ENCODE measurements at regions not wholly inside any gene's neighbourhood (a gene's known extent, or its start where the extent isn't known, plus 50 kb on each side); places are given as distances from the start of the nearest gene placed in this dataset.

DNA sequence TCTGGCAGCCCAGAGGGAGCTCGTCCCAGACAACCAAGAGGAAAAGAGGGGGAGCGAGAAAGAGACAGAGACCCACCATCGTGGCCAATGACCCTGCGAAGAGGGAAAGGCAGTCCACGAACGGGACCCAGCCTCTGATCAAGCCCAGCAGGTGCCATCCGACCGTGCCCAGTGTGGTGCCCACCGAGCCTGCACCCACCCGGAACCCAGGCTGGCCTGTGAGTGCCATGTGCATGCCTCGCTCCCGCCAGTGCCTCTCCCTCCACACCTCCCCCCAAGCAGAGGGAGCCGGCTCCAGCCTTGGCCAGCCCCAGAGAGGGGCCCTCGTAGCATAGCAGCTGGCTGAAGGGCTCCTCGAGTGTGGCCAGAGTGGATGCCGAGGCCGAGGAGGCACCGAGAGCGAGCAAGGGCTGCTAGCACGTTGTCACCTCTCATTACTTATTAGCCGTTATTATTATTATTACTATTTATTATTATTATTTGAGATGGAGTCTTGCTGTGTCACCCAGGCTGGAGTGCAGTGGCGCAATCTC, 130.7 kb upstream of the CHRM3 start:
- Mint-ChIP-seq H3K4me1 (no peaks in the 10 kb centered on the region), H3K9me3 (peaks cover 18% of the 10 kb centered on the region), H3K27ac (no peak overlapping the region), H3K4me3 (no peak overlapping the region), H3K36me3 (peaks cover 2% of the 10 kb centered on the region), H3K27me3 (ENCODE audit: low read depth) (no peaks in the 10 kb centered on the region)
- TF ChIP-seq, protein P1, sequence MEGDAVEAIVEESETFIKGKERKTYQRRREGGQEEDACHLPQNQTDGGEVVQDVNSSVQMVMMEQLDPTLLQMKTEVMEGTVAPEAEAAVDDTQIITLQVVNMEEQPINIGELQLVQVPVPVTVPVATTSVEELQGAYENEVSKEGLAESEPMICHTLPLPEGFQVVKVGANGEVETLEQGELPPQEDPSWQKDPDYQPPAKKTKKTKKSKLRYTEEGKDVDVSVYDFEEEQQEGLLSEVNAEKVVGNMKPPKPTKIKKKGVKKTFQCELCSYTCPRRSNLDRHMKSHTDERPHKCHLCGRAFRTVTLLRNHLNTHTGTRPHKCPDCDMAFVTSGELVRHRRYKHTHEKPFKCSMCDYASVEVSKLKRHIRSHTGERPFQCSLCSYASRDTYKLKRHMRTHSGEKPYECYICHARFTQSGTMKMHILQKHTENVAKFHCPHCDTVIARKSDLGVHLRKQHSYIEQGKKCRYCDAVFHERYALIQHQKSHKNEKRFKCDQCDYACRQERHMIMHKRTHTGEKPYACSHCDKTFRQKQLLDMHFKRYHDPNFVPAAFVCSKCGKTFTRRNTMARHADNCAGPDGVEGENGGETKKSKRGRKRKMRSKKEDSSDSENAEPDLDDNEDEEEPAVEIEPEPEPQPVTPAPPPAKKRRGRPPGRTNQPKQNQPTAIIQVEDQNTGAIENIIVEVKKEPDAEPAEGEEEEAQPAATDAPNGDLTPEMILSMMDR (IDR thresholded peaks at IDR 0.05; ENCODE audit: unreplicated experiment), result no peak
- no peak for DNase-seq (ENCODE audit: low spot score in 2 of 2, unreplicated experiment in 2 of 2)

- H3K27me3 Mint-ChIP-seq (ENCODE audit: low read depth), result no peaks in the 10 kb centered on the region
- H3K9me3 Mint-ChIP-seq, result peaks cover 18% of the 10 kb centered on the region
- H3K4me3 Mint-ChIP-seq, result no peak overlapping the region
- no peaks in the 10 kb centered on the region for H3K4me1 Mint-ChIP-seq
- no peak overlapping the region for H3K27ac Mint-ChIP-seq
- H3K36me3 Mint-ChIP-seq, result peaks cover 2% of the 10 kb centered on the region
- TF ChIP-seq, protein P1 (IDR thresholded peaks at IDR 0.05; ENCODE audit: unreplicated experiment), result no peak
- DNase-seq (ENCODE audit: low spot score in 2 of 2, unreplicated experiment in 2 of 2), result no peak
These were observed 131.4 kb upstream of the CHRM3 start for GRCh38 chr1:239254999-239255398.

GRCh38 chr1:239253032-239253431, 133.3 kb upstream of the CHRM3 start:
- Mint-ChIP-seq H3K27ac (no peak overlapping the region), H3K27me3 (ENCODE audit: low read depth) (no peaks in the 10 kb centered on the region)
- TF ChIP-seq, protein P1 (IDR thresholded peaks at IDR 0.05; ENCODE audit: unreplicated experiment), result no peak

DNA sequence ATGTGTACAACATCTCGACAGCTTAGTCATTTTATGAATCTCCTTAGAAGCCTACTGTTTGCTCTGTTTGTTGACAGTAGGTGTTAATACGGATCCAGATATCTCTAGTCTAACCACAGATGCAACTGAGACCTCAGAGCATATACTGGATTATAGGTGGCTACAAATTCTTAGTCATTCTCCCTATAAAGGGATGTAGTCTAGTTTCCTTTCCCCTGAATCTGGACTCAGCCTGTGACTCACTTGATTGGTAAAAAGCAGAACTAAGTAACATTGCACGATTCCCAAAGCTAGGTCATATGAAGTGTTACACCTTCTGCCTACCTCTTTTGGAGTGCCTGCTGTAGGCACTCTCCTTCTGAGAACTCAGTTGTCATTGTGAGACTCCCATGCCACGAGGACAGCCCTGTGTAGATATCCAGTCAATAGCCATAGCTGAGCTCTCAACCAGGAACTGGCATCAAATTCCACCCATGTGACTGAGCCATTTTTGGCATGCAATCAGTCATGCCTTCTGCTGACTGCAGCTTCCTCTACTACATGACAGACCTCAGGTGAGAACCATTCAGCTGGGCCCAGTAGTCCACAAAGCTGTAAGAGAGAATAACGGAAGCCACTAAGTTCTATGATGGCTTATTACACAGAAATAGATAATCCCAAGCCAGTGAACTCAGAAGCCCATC, 135.9 kb upstream of the CHRM3 start:
- H3K27ac Mint-ChIP-seq, result no peak overlapping the region
- no peaks in the 10 kb centered on the region for H3K36me3 Mint-ChIP-seq
- DNase-seq (ENCODE audit: low spot score in 2 of 2, unreplicated experiment in 2 of 2), result no peak
- TF ChIP-seq, protein P1 (IDR thresholded peaks at IDR 0.05; ENCODE audit: unreplicated experiment), result no peak
- no peaks in the 10 kb centered on the region for H3K4me1 Mint-ChIP-seq
- H3K27me3 Mint-ChIP-seq (ENCODE audit: low read depth), result no peaks in the 10 kb centered on the region
- no peak overlapping the region for H3K4me3 Mint-ChIP-seq
- no peaks in the 10 kb centered on the region for H3K9me3 Mint-ChIP-seq

More at GRCh38 chr1:239253032-239253431, 133.3 kb upstream of the CHRM3 start:
- no peak for DNase-seq (ENCODE audit: low spot score in 2 of 2, unreplicated experiment in 2 of 2)
- Mint-ChIP-seq H3K4me1 (no peaks in the 10 kb centered on the region), H3K4me3 (no peak overlapping the region), H3K36me3 (peaks cover 2% of the 10 kb centered on the region), H3K9me3 (peaks cover 18% of the 10 kb centered on the region)

- DNase-seq (ENCODE audit: low spot score in 2 of 2, unreplicated experiment in 2 of 2), result no peak
- H3K27ac Mint-ChIP-seq, result no peak overlapping the region
- no peaks in the 10 kb centered on the region for H3K4me1 Mint-ChIP-seq
- H3K27me3 Mint-ChIP-seq (ENCODE audit: low read depth), result no peaks in the 10 kb centered on the region
- TF ChIP-seq, protein P1 (IDR thresholded peaks at IDR 0.05; ENCODE audit: unreplicated experiment), result no peak
- H3K4me3 Mint-ChIP-seq, result no peak overlapping the region
- H3K9me3 Mint-ChIP-seq, result no peaks in the 10 kb centered on the region
- H3K36me3 Mint-ChIP-seq, result no peaks in the 10 kb centered on the region
These were observed 139.1 kb upstream of the CHRM3 start for GRCh38 chr1:239247285-239247684.

Data from mesothelial cell of epicardium (in vitro differentiated cells).